Hematopoietic multipotent progenitor cell treated with erythropoietin and hydrocortisone succinate and interleukin-3 and kit ligand, for 17 days (in vitro differentiated cells): ENCODE measurements at regions not wholly inside any gene's neighbourhood (a gene's known extent, or its start where the extent isn't known, plus 50 kb on each side); places are given as distances from the start of the nearest gene placed in this dataset.
"Not testable (repeated sequence)": the region's sequence is repeated elsewhere in the genome, so short reads cannot be mapped to it uniquely, and the experiment has no call there.

Experiments
- DNase-seq: peaks from one replicate; pipeline ENCODE4 v3.0.0-alpha.2; 2015; ENCODE audit warnings: low spot score

DNA sequence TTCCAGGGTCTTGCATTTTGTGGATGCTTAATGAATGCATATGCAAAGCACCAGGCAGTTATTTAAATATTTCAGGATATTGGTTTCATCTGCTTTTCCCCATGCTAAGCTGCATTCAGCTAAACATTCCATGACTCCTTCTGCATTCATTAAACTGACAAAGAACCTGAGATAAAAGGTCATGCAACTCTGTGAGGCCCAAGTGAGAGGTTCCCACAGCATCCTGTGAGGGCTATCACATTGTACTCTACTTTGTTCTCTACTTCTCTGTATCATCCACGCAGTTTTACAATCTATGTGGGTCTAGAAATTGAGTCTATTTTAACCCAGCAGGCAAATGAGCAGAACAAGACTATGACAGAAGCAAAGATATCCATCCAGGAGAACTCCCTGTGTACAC is 86.4 kb upstream of the PRSS16 start:
- no peak for DNase-seq

DNA sequence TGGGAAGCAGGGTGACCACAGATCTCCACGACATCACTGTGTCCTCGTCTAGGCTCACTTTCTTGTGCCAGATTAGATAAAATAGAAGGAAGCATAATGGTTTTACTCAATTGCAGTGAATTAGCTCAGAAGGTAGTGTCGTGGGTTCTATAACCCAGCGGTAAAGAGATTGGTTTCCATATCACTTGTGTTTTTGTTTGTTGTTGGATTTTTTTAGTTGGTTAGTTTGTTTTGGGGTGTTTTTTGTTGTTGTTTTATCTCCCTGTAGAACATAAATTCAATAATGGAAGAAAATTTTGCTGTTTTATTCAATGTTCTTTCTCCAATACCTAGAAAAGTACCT is 85.9 kb upstream of the PRSS16 start:
- DNase-seq: no peak

DNA sequence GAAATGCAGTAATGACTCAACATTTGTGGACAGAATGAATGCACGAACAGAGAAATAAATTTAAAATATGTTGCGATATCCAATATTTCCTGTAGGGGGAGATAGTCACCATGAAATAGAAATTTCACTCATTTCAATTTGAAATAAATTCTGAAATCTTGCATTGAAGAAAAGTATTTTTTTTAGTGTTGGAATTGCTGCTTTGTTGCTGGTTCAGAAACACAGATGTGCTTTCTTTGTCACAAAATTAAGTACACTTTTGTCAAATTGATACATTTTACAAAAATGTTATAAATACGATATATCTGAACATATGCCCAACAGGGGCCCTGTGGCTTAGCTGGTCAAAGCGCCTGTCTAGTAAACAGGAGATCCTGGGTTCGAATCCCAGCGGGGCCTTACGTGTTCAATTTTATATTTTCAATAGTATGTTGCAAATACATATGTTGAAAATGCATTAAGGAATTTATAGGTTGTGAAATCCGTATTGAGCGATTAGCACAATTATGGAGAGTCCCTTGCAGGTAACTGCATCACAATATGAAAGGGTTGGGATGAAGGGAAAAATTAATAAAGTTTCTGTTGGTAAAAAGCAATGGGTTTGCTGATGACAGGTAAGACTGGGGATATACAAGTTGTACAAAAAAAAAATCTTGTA is 85.4 kb upstream of the PRSS16 start:
- DNase-seq: peak; percentile 78

DNA sequence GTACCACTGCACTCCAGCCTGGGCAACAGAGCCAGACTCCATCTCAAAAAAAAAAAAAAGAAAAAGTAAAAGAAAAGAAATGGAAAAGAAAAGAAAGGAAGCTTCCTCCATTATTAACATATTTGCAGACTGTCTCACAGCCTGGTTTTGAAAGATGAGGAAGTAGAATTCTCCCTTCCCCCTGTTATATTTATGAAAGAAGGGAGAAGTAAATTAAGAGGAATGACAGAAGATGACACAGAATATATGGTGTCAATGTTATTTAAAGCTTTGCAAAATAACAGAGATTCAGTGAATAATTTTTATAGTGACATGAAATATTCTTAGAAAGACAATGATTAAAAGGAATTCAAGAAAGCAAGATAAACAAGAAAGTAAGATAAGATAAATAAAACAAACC is 83.7 kb upstream of the PRSS16 start:
- no peak for DNase-seq

DNA sequence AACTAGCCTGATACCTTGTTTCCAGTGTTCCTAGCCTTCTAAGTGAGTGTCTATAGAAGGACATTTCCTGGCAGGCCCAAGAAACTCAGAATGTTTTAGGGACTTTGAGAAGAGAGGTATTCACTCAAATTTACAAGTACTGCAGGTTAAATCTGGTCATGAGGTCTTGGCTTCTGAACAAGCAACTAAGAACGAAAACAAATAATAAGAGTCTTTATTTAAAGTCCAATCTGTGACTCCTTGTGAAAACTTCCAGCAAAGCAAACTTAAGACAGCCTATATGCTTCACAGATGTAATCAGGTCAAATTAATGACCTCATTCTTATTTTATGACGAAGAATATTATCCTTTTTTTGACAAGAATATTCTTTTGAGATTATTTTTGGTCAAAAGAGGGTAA is 79.4 kb upstream of the PRSS16 start:
- no peak for DNase-seq

DNA sequence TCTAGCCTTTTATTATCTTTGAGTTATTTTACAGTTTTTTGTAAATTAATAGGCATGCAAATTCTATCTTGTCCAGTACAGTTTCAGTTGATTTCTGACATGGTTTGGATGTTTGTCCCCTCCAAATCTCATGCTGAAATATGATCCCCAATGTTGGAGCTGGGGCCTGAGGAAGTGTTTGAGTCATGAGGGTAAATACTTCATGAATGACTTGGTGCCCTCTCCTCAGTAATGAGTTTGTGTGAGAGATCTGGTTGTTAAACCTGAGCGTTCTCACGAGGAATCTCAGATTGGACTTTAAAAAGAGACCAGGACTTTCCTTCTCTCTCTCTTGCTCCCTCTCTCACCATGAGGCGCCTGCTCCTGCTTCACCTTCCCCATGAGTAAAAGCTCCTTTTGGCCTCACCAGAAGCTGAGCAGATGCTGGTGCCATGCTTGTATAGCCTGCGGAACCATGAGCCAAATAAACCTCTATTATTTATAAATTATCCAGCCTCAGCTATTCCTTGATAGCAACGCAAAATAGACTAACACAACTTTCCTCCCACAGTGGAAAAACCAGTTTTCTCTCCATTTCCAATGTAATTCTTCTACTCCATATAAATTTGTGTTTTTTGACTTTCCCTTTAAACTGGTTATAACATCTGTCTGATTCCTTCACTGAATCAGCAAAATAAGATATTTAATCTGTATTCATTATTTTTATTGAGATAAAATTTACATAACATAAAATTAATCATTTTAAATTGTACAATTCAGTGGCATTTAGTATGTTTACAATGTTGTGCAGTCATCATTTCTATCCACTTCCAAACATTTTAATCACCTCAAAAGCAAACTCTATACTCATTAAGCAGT is 78.7 kb upstream of the PRSS16 start:
- no peak for DNase-seq

DNA sequence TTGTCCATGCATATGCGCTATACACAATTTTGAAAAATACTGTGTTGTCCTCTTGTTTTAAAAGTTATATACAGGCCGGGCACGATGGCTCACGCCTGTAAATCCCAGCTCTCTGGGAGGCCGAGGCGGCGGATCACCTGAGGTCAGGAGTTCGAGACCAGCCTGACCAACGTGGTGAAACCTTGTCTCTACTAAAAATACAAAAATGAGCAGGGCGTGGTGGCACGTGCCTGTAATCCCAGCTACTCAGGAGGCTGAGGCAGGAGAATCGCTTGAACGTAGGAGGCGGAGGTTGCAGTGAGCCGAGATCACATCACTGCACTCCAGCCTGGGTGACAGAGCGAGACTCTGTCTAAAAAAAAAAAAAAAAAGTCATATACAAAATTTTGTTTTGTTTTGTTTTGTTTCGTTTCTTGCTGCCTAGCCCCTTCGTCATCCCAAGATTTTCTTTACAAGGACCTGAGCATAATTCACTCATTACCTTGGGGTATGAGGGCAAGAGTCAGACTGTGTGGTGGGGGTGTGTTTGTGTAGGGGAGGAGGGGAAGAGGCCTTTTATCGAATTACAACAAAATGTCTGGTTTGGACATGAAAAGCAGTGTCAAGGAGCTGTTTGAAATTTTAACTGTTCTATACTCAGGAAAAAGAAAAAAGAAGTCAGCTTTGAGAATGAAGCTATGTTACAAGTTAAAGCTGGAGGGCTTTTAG is 74.8 kb upstream of the PRSS16 start:
- DNase-seq: not testable (repeated sequence)

DNA sequence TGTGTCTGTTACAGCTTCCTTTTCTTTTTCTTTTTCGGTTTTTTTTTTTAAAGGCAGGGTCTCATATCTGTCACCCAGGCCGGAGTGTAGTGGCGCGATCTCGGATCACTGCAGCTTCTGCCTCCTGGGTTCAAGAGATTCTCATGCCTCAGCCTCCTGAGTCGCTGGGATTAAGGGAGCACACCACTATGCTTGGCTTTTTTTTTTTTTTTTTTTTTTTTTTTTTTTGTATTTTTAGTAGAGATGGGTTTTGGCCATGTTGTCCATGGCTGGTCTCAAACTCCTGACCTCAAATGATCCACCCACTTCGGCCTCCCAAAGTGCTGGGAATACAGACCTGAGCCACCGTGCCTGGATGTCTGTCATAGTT is 74.3 kb upstream of the PRSS16 start:
- not testable (repeated sequence) for DNase-seq

DNA sequence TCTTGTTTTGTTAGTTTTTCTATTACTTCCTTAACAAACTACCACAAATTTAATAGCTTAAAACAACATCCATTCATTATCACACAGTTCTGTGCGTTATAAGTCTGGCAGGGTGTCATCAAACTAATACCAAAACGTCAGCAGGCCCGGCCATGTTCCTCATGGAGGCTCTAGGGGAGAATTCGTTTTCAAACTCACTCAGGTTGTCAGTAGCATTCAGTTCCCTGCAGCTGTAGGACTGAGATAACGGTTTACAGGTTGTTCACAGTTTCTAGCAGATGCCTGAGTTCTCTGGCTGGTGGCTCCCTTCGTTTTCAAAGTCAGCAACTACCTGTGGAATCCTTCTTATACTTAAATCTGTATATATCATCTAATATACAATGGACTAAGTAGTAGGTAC is 72.5 kb upstream of the PRSS16 start:
- no peak for DNase-seq

DNA sequence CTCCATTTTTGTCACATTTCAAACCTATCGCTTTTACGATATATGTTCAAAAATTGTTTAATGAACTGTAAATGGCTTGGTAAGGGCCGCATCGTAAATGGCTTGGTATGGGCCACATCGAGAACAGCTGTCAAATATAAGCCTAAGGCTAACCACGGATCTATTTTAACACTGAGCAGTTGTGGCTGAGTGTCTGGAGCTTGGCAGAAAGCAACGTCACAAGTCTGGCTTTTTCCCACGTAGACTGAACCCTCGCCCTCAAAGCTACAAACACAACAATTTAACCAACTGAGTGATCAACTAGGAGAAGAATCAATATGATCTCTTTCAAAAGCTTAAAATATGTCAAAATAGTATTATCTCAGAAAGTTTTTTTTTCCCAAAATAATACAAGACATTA is 71.4 kb upstream of the PRSS16 start:
- DNase-seq: no peak

DNA sequence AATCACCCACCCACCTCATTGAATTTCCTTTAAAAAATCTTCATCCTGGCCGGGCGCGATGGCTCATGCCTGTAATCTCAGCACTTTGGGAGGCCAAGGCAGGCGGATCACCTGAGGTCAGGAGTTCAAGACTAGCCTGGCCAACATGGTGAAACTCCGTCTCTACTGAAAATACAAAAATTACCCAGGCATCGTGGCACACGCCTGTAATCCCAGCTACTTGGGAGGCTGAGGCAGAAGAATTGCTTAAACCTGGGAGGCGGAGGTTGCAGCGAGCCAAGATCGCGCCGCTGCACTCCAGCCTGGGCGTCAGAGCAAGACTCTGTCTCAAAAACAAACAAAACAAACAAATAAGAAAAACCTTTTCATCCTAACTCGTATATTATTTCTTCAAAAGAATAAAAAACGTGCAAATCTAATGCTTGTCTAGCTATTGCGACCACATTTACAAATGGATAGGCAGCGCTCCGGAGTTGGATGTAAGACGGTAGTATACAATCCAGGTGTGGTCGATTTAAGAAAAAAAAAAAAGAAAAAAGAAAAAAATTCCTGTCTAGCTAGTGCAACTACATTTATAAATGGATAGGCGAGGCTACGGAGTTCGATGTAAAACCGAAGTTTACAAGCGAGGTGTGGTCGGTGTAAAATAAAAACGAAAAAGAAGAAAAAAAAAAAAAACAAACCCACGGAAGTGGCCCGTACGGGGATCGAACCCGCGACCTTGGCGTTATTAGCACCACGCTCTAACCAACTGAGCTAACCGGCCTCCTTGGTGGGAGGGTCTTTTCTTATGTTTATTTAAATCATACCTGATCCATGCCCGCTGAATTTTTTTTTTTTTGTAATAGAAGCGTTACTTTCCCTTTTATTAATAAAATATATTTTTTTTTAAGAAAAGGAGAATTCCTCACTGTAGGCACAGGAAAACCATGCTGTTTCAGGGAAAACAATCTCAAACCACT is 70.7 kb upstream of the PRSS16 start:
- peak; percentile 87 for DNase-seq

DNA sequence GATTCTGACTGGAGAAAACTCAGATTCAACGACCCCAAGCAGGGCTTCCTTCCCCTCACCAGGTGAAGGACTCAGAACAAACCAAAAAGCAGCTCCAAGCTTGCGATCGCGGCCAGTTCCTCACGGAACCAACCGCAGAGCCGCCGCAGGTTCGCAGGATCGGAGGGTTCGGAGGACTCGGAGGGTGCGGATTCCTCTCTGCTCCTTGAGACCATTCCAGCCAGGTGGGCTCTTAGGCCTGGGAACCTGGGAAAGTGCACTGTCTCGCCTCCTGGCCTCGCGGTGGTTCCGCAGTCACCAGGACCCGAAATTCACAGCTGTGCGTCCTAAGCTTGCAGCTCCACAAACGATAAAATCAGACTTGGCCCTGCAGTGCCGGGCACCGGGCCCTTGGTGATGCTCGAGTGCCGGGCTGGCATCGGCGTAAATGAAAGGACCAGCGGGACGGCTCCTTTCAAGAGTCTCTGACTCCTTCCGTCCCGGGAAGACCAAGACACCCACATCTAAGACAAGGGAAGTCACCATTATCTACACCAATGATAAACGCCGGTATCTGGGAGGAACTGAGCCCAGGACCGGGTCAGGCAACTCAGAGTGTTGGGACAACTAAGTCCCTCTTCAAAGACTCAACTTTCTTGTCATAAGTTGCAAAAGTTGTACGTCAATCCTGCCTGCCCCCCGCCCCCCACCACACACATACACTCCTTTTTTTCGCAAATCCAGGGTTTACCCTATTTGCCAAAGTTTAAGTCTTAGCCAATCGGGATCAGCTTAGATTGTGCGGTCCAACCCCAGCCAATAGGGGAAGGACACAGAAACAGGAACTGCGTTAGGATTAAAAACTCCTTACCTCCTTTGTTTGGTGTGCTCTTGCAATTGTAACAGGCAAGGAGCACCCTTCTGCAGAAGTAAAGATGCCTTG is 69.8 kb upstream of the PRSS16 start:
- DNase-seq: peak; percentile 88

DNA sequence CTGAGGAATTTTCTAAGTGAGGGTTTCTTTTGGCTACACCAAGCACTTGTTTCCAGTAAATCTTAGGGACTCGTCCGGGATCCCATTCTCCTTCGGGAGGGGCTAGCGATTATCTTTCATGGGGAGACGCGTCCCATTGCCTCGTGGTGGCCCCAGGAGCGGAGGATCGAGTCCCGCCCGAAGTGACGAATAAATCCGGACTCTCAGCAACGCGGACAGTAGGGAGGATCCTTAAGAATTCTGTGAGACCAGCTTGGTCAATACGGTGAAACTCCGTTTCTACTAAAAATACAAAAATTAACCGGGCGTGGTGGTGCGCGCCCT is 69.1 kb upstream of the PRSS16 start:
- no peak for DNase-seq

DNA sequence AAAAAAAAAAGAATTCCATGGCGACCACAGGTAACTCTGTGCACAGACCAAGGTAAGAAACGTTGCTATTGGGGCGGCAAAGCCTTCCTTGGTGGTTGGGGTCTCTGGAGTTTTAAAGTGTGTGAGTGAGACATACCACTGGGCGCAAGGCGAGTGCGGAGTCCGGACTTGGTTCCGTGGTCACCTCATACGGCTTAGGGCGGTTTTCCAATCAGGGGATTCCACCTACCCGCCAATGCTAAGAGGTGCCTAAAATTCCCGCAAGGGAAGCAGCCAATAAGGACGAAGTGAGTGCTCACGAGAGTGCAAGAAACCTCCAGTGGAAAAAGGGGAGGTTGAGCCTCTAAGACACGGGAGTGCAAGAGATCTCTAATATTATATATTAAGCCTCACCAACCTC is 68.6 kb upstream of the PRSS16 start:
- DNase-seq: no peak

DNA sequence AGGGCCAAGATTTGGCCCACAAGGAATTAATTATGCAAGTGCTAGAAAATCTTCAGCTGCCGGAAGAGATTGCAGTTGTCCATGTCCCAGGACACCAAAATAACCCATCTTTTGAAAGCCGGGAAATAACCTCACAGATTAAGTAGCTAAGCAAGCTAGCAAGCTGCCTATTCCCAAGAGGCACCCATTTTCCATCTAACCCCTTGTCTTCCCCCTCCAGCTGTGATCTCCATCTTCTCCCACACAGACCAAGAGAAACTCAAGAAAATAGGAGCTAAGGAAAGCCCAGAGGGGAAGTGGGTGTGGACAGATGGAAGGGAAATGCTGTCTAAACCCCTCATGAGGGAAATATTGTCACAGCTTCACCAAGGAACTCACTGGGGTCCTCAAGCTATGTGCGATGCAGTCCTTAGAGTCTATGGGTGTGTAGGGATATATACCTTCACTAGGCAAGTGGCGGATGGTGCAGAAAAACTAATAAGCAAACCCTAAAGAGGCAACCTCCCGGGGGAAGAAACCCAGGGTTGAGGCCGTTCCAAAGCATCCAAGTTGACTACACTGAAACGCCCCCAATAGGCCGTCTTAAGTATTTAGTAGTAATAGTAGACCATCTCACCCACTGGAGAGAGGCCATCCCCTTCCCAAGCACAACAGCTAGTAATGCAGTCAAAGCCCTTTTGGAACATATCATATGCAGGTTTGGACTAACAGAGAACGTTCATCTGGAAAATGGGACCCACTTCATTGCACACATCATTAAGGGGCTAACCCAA is 64.3 kb upstream of the PRSS16 start:
- no peak for DNase-seq

DNA sequence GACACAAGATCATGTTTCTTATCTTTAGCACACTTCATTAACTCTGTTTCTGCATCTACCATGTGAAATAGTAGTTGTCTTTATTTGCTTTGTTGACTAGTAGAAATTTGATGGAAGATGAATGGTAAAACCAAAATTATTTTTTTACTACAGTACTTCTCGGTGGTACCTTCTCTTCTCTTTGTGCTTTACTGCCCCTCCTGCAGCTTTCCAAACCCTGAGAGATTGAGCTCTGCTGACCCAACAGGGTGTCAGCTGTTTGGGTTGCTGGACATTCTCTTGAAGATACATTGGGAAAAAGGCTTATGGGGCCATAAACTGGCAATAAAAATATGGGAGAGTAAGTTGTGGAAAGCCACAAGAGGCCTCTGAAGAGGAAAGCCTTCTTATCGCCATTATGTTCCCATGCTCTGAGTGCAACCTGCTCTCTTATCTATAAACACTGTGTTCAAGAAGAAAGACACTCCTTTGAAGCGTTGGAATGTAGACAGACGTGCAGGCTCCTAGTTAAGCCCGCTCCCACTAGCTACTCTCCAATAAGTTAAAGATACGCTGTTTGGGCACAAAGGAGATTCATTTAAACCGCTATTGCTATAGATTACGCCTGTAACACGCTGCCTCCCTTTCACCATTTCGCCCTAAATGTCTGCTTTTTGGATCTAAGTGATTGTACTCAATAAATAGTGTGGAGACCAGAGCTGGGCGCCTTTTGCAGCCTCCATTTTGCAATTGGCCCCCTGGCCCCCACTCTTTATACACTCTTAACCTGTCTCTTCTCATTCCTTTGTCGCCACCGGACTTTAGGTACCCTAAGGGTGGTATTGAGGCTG is 60.1 kb upstream of the PRSS16 start:
- peak; percentile 37 for DNase-seq

DNA sequence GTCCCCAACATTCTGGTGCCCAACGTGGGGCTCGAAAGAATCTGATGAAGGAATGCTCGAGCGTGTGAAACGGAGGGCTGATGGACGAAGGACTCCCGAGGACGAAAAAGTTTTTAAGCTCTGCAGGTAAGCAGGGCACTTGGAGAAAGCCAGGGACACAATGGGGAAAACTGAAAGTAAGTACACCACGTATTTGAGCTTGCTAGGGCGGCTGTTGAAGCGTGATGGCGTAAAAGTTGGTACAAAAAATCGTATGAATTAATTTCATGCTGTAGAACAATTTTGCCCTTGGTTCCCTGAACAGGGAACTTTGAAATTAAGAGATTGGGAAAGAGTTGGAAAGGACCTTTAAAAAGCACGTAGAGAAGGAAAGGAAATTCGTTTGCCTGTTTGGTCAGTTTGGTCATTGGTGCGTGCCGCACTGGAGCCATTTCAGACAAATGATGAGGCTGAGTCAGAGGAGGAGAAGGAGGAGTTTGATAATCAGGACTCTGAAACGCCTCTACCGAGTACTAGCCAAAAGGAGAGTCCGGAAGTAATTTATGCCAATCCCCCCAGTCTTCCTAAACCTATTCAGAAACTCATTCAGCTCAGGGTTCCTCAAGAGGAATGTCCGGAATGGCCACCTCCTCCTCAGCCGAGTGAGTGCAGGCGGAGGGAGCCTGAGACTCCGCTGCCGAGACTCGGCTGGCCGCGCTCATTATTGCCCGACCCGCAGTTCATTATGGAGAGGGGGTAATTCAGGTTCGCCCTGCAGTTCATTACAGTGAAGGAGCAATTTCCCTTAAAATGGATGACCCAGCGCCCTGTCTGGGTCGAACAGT is 59.2 kb upstream of the PRSS16 start:
- DNase-seq: peak; percentile 73

DNA sequence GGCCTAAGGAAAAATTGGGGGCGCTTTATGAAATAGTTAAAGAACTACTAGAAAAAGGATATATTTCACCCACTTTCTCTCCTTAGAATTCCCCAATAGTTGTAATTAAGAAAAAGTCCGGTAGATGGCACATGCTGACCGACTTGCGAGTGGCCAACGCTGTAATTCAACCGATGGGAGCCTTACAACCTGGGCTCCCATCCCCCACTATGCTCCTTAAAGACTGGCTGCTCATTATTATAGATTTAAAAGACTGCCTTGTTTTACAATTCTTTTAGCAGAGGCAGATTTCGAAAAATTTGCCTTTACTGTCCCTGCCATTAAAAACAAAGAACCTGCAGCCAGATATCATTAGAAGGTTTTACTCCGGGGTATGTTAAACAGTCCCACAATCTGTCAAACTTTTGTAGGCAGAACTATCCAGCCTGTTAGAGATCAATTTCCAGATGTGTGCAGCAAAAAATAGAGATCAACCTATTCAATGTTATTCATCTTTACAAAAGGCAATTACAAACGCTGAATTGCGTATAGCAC is 58.5 kb upstream of the PRSS16 start:
- peak; percentile 88 for DNase-seq
